ENCODE measurements at regions not wholly inside any gene's neighbourhood (a gene's known extent, or its start where the extent isn't known, plus 50 kb on each side); places are given as distances from the start of the nearest gene placed in this dataset.

- TF ChIP-seq GABPA (IDR thresholded peaks at IDR 0.05; ENCODE audit: low read depth, low read length) = no peak
- TF ChIP-seq GABPA (CRISPR knock-in tag; IDR thresholded peaks at IDR 0.05; ENCODE audit: low read depth) = no peak
- TF ChIP-seq ZNF44 (CRISPR knock-in tag; IDR thresholded peaks at IDR 0.05) = no peak
- TF ChIP-seq KDM1A (CRISPR knock-in tag; IDR thresholded peaks at IDR 0.05) = no peak
- TF ChIP-seq ZNF276 (CRISPR knock-in tag; IDR thresholded peaks at IDR 0.05; ENCODE audit: low read depth) = no peak
Observed at GRCh38 chr5:75993183-75993582, 90.0 kb upstream of the SV2C start (continued).

GRCh38 chr5:75992753-75993152 is 90.4 kb upstream of the SV2C start:
- POLR2A ChIA-PET = no interaction called here

More at GRCh38 chr5:75992753-75993152, 90.4 kb upstream of the SV2C start:
- CTCF ChIA-PET (ENCODE audit: low intra/inter-chr PET ratio, low total read pairs) = no interaction called here
- Histone ChIP-seq H3K27me3 (ENCODE audit: control insufficient read depth in 1 of 2, insufficient read depth in 2 of 2, low read length in 2 of 2) (no peaks in the 10 kb centered on the region), H3K79me2 (ENCODE audit: insufficient read depth, low read length) (no peaks in the 10 kb centered on the region), H4K20me1 (ENCODE audit: insufficient read depth, low read length) (no peaks in the 10 kb centered on the region), H3K4me3 (replicated peaks in 1 of 3; ENCODE audit: insufficient read depth in 1 of 3, low read depth in 2 of 3, low read length in 3 of 3) (no peak overlapping the region), H3K4me1 (ENCODE audit: insufficient read depth, low read length) (no peaks in the 10 kb centered on the region), H3K27ac (ENCODE audit: extremely low read length, insufficient read depth, low read length) (no peak overlapping the region), H3K9me3 (ENCODE audit: low read length) (no peaks in the 10 kb centered on the region), H3K36me3 (replicated peaks in 1 of 2; ENCODE audit: control insufficient read depth in 1 of 2, insufficient read depth in 2 of 2, low read length in 2 of 2) (no peaks in the 10 kb centered on the region), H3K4me2 (ENCODE audit: low read depth, low read length) (no peak overlapping the region), H2AFZ (ENCODE audit: low read length) (no peak overlapping the region), H3K9ac (ENCODE audit: insufficient read depth, low read depth, low read length) (no peak overlapping the region)
- ATAC-seq (no peak), FAIRE-seq (no peak), DNase-seq (ENCODE audit: low spot score) (no peak)
- intact Hi-C loops (cut with micrococcal nuclease; ENCODE audit: unreplicated experiment) (no loop called here), in situ Hi-C loops (cut with HindIII; ENCODE audit: extremely low pct_ligation_motif_present, low pct_unique_long_range_greater_than_20kb) (no loop called here)
- no TSS peak for BruUV-seq (replicated peaks)
- no peak for TF ChIP-seq CTCF (CRISPR knock-in tag; IDR thresholded peaks at IDR 0.05)
- no peak for TF ChIP-seq ZNF382 (CRISPR knock-in tag; IDR thresholded peaks at IDR 0.05; ENCODE audit: borderline replicate concordance)
- TF ChIP-seq EZH2 (conservative IDR thresholded peaks at IDR 0.05; ENCODE audit: low read depth, low read length) = no peak
- no peak for TF ChIP-seq POLR2G (IDR thresholded peaks at IDR 0.05; ENCODE audit: low read depth, low read length)
- TF ChIP-seq SETDB1 (CRISPR knock-in tag; IDR thresholded peaks at IDR 0.05; ENCODE audit: borderline replicate concordance) = no peak
- no peak for TF ChIP-seq MEIS2 (CRISPR knock-in tag; IDR thresholded peaks at IDR 0.05)
- no peak for TF ChIP-seq ZNF883 (CRISPR knock-in tag; IDR thresholded peaks at IDR 0.05; ENCODE audit: not compliant biosample characterization)
- no peak for TF ChIP-seq THAP7 (CRISPR knock-in tag; IDR thresholded peaks at IDR 0.05)
- TF ChIP-seq NFKB2 (CRISPR knock-in tag; IDR thresholded peaks at IDR 0.05; ENCODE audit: borderline replicate concordance) = no peak
- no peak for TF ChIP-seq ZNF431 (CRISPR knock-in tag; IDR thresholded peaks at IDR 0.05; ENCODE audit: borderline replicate concordance, low read depth)
- no peak for TF ChIP-seq GPN1 (CRISPR knock-in tag; IDR thresholded peaks at IDR 0.05; ENCODE audit: borderline replicate concordance)
- TF ChIP-seq ZNF225 (CRISPR knock-in tag; IDR thresholded peaks at IDR 0.05) = no peak
- TF ChIP-seq ZNF224 (CRISPR knock-in tag; IDR thresholded peaks at IDR 0.05) = no peak
- TF ChIP-seq ZNF570 (CRISPR knock-in tag; IDR thresholded peaks at IDR 0.05; ENCODE audit: borderline replicate concordance) = no peak
- TF ChIP-seq PPARG (CRISPR knock-in tag; conservative IDR thresholded peaks at IDR 0.05) = no peak
- no peak for TF ChIP-seq KDM1A (CRISPR knock-in tag; IDR thresholded peaks at IDR 0.05)
- TF ChIP-seq ZSCAN22 (CRISPR knock-in tag; IDR thresholded peaks at IDR 0.05) = no peak
- no peak for TF ChIP-seq ZKSCAN5 (CRISPR knock-in tag; IDR thresholded peaks at IDR 0.05)
- no peak for TF ChIP-seq FIP1L1 (IDR thresholded peaks at IDR 0.05; ENCODE audit: borderline replicate concordance, insufficient read depth, low read depth, low read length)

Measured in HepG2 (cell line).